SH-SY5Y (cell line): ENCODE measurements at regions not wholly inside any gene's neighbourhood (a gene's known extent, or its start where the extent isn't known, plus 50 kb on each side); places are given as distances from the start of the nearest gene placed in this dataset.

Experiments used
- GATA2 ChIP-seq: IDR thresholded peaks from 2 replicates; pipeline ENCODE4 v1.6.1; 2011; ENCODE audit warnings: mild to moderate bottlenecking, low read depth, low read length
- GATA3 ChIP-seq: IDR thresholded peaks from 2 replicates; pipeline ENCODE4 v1.6.1; 2011; ENCODE audit warnings: low read depth, mild to moderate bottlenecking, low read length, moderate library complexity

DNA sequence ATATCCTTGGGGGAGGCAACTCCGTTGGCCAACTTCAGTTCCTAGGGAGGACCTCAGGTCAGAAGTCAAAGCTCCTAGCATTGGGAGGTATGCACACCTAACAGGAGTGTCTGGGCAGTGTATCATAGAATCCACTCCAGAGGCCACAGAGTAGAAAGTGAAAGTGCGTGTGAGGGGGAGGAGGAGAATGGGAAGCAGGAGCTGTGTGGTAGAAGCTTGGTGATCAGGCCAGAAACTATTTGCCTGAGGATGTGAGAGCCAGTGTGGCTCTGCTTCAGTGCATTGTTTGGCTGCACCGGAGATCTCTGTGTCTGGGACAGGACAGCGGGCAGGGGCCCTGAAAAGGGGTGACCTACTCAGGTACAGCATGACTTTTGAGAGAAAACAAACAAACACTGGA lies 557.4 kb upstream of the VSTM2A start:
- TF ChIP-seq GATA2 (no peak), GATA3 (no peak)

DNA sequence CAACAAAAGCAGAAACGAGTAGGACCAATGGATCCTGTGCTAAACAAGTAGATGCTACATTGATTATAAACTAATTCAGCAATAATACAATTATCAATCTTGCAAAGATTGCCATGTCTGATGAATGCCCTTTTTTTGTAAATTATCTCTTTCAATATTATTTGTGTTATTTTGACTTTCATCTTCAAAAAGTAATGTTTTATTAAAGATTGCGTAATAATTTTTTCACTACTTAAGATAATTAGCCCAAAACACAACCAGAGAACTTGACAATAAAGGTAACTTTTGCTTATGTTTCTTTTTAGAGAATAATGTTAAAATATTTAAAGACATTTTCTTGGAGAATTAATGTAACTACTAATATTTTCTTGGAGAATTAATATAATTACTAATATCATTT lies 553.8 kb upstream of the VSTM2A start:
- TF ChIP-seq GATA2 (no peak), GATA3 (no peak)

DNA sequence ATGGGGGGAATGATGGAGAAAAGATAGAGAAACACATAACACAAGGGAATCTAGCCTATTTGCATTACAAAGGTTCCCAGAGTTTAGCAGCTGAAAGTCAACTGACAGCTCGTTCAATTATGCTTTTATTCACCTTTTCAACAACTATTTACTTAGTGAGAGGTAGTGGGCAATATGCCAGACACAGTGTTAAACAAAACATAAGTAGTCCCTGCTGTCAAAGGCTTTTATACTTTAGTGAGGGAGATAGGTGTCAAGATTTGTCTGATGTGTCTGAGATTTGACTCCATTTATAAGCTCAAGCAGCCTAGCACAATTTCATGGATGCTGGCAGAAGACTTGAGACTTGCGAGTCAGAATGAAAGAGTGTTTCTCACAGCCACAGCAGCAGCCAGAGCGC lies 549.0 kb upstream of the VSTM2A start:
- TF ChIP-seq GATA3 (no peak), GATA2 (no peak)

DNA sequence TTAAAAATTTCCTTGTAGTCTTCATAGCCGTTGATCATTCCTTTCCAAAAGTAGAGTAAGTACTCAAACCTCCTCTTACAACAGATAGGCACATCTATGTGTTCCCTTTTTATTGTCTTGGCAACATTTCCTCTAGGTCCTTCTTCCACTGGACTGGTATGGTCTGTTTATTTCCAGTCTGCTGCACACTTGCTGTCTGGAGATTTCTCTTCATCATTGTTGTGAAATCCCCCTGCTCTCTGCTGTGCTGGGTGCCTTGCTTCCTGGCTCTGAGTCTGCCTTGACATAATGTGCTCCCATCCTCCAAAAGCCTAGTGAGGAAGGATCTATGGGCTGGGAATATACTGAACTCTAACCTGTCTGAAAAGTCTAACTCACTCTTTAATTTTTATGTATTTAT lies 545.3 kb upstream of the VSTM2A start:
- TF ChIP-seq GATA3, result no peak
- no peak for TF ChIP-seq GATA2

DNA sequence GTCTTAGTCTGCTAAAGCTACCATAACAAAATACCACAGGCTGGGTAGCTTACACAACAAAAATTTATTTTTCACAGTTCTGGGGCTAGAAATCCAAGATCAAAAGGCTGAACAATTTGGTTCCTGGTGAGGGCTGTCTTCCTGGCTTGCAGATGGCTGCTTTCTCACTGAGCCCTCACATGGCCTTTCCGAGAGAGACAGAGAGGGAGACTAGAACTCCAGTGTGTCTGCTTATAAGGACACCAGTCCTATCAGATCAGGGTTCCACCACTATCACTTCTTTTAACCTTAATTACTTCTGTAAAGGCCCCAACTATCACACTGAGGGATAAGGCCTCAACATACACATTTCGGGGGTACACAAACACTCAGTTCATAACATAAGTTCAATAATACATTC lies 527.4 kb upstream of the VSTM2A start:
- TF ChIP-seq GATA3, result no peak
- TF ChIP-seq GATA2, result no peak

DNA sequence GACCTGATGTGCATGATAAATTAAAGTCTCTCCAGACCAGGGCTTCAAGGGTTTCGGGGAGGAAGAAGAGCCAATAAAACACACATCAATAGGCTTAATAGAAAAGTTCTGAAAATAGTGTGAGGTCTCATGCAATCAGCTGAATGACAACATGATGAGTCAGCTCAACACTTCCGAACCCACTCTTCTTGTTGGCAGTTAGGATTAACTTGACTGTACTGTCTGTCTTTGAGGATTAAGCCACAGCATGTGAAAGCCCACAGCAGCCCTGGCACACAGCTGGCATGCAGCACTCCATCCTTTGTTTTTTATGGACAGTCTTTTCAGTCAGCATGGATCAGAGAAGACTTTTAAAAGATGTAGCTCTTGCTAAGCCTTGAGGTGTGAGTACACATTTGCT lies 526.9 kb upstream of the VSTM2A start:
- TF ChIP-seq GATA2, result no peak
- TF ChIP-seq GATA3, result no peak

DNA sequence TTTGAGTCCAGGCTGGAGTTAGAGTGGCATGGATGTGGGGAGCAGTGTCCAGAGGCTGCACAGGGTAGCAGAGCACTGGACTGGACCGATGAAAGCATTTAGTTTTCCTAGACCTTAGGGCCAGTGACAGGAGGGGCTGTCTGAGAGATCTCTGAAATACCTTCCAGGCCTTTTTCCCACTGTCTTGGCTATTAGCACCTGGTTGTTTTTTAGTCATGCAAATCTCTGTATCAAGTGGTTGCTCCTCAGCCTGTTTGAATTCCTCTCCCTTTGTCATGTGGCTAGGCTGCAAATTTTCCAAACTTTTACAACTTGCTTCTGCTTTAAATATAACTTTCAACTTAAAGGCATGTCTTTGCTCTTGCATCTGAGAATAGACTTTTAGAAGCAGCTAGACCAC lies 504.3 kb upstream of the VSTM2A start:
- TF ChIP-seq GATA2 (no peak), GATA3 (no peak)

DNA sequence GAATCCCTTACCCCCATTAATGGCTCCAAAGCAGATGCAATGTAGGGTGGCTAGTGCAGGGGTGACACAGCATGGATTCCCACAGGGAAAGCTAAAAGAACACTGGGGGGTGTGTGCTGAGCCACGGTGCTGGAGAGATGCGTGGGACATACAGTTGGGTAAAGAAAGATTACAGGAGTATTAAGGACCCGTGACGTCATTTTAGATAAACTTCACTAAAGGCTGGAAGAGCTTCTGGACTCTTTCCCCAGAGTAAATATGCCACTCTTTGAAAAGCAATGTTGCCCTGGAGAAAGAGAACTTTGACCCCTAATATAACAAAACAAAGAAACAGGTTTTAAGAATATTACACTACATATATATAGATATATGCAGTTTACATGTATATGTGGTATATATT lies 481.5 kb upstream of the VSTM2A start:
- TF ChIP-seq GATA2 (no peak), GATA3 (no peak)

DNA sequence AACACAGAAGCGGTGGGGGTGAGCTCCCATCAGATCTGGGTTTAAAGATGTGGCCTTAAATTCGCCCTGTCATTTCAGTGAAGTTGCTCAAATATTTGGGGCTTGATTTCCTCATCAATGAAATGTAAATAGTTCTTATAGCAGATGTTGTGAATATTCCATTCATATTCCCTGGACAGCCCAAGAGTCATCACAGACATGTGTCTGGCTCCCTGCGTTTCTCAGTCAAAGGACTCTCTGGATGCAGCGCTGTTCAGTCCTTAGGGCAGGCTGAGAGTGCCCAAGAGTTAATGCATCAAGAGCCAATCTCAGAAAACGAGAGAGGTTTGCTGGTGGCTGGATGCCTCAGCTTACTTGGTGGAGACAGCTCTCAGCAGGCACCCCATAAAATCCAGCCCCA lies 475.5 kb upstream of the VSTM2A start:
- no peak for TF ChIP-seq GATA3

DNA sequence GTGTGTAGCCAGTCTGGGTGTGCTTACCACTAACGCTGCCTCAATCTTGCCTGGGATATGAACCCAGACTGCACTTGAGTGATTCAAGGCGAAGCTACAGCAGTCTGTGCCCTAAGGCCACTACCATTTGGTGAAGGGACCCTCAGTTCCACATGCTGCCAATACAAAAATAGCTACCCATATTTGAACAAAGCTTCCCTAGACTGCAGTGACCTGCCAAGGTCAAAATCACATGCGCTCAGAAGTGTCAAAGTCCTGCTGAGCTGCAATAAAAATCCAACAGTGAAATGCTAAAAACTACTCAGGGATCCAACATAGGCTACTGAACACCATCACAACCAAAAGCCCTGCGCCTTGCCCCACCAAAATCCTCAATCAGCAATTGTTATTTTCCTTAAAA lies 472.3 kb upstream of the VSTM2A start:
- no peak for TF ChIP-seq GATA2
- no peak for TF ChIP-seq GATA3

DNA sequence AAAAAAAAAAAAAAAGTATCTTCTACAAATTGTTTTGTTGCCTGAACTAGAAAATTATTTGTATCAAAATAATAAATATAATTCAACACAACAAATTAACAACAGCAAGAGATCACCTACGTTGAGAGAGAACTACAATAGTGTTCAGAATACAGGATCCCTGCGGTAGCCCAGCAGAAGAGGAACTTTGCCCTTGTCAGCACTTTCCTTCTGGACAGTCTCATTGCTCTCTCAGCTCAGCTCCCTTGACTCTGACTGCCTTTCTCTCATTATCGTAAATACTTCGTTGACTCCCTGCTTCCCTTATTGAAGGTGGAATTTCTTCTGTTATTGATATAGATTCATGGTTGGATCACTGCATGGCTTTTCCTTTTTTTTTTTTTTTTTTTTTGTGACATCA lies 469.5 kb upstream of the VSTM2A start:
- TF ChIP-seq GATA2 (no peak), GATA3 (no peak)

DNA sequence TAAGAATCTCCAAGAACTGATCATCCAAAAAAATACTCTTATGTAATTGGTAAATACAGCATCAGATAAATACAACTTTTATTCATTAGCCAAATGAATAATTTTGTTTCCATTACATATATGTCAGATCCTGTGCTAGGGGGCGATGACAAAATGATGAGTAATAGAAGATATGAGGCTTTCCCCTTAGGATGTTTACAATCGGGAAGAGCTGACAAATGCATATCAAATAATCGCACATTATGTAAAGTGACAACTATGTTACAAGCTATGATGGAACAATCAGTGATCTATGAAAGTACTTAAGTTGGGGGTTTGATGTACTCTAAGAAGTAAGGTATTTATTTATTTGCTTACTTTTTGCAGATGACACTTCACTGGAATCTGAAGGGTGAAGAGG lies 465.6 kb upstream of the VSTM2A start:
- TF ChIP-seq GATA2 (no peak), GATA3 (no peak)

DNA sequence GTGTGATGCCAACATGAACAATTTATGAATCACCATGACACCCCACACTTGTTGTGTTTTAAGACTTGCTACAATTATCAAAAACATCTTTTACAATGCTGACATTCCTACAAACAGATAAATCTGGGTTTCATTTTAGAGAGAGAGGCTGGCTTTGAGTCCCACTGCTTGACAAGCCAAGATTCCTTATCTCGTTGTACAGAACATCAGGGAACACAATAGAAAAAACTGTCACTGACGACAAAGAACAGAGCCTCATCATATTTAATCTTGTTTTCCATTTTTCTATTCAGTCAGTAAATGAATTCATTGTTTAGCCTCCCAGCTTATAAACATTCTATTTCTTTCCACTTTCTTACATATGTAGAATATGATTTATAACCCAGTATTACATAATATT lies 461.6 kb upstream of the VSTM2A start:
- TF ChIP-seq GATA2 (peak; percentile 91), GATA3 (peak; percentile 90)

DNA sequence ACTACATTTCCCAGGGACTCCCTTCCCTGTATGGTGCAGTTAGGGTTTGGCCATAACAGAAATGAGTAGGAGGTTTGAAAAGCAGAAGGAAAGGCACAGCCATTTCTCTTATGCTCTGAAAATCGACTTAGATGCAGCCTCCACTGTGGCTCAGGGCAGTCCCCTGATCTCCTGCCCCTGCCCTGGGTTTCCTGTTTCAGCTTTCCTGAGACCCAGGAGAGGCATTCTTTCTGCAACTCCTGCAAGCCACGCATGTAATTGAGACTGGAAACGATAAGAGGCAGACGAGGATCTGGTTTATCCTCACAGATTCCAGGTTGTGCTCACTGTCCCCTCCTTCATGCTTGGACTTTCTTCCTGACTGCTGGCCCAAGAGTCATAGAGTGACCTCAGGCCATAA lies 461.2 kb upstream of the VSTM2A start:
- TF ChIP-seq GATA3 (no peak), GATA2 (no peak)

DNA sequence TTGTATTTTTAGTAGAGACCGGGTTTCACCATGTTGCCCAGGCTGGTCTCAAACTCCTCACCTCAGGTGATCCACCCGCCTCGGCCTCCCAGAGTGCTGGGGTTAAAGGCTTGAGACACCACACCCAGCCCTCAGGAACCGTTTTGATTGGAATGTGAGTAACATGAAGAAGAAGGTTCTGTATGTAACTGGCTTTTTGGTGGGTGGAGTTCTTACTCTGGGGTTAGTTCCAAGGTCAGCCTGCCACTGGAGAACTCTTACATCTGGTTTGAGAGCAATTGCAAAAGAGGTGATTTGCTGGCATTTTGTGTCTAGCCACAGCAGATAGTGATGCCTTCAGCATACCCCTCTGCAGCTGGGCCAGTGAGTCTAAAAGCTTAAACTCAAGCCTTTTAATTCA lies 457.8 kb upstream of the VSTM2A start:
- no peak for TF ChIP-seq GATA3
- TF ChIP-seq GATA2, result no peak

DNA sequence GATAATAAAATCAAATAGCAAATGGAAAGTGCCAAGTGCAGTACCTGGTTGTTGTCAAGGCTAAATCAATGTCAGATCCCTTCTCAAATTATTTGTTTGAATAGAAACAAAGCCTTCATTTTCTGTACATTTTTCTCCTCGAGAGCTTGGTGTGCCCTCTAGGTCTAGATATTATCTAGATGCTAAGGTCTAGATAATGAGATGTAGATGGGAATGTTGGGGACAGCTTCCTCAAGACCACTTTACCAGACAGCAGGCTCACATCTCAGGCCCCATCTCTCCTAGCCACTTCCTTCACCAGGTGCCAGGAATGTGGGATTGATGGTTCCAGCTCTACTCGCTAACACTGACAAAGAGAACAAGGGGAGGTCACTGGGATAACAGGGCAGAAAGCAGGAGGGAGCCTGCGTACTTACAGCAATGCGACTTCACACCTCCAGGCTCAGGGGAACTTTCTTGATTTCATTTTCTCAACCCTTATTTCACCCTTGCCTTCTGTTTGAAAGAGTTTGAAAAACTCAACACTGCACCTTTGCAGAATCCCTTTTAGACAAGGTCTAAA lies 451.4 kb upstream of the VSTM2A start:
- TF ChIP-seq GATA2, result peak; percentile 71
- peak; percentile 72 for TF ChIP-seq GATA3
